GM19240 (cell line): ENCODE measurements at regions not wholly inside any gene's neighbourhood (a gene's known extent, or its start where the extent isn't known, plus 50 kb on each side); places are given as distances from the start of the nearest gene placed in this dataset.

Source experiments
- DNase-seq: peaks from one replicate; pipeline ENCODE4 v3.0.0; 2011; ENCODE audit warnings: low spot score; ENCODE audit not compliant: insufficient read length

- DNase-seq, result no peak
Measured at GRCh38 chr22:49088801-49089791, 738.6 kb downstream of the BRD1 start.

DNA sequence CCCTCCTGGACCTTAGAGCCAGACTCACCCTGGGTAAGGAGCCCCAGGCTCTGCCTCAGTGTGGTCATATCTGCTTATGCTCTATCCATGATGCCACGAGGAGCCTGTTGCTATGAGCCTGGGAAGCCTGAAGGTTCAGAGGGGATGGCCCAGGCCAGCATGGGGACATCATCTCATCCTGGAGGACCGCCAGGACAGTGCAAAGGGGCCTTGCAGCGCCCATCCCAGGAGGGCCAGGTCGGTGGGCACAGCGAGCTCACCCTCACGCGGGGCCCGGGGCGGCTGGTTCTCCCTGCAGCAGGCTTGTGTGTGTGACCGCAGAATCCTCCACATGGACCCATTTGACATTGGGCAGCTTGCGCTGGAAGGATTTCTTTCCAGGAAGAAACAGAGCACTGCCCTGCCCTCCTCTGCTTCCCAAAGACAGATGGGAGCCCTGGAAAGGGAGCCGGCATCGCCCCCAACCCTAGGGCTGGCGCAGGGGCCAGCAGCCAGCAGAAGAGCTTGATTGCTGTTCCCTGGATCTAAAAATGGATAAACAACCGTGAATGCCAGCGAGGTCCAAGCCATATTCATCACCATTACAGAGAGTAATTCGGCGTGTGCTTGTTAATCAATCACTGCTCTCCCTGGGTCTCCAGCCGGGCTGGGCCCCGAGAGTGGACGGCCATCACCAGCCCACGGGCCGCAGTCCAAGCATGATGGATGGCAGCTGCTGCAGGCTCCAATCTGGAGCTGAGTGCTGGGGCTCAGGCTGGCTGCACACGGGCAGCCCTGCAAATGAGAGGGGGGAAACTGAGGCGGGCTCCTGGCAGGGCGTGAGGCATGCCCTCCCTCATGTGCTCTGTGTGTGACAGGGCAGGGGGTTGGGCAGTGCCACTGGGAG, 739.7 kb downstream of the BRD1 start:
- no peak for DNase-seq

GRCh38 chr22:49087198-49087597, 740.5 kb downstream of the BRD1 start:
- DNase-seq, result no peak

DNA sequence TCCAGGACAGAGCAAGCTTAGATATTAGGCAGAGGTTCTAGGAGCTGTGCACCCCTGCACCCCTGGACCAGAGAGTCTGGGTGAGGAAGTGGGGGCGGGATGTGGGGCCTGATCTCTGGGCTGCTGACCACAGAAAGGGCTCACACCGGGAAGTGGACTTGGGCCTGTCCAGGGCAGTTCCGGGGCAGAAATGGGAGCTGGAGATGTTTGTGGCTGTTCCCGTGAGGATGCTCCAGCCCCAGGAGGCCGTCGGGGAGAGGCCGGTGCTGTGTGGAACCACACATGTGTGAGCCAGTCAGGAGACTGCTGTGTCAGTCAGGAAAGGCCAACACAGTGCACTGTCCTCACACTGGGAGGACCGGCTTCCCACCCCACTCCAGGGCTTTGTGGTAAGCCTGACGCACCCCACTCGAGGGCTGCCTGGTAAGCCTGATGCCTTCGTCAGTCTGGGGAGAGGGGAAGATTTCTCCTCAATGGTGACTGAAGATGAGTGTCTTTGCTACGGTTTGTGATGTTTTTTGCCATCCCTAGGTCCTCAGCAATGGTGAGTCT, 741.0 kb downstream of the BRD1 start:
- DNase-seq, result no peak

GRCh38 chr22:49086181-49086580, 741.5 kb downstream of the BRD1 start:
- no peak for DNase-seq

GRCh38 chr22:49084206-49084605, 743.5 kb downstream of the BRD1 start:
- DNase-seq, result no peak

GRCh38 chr22:49083607-49084006, 744.1 kb downstream of the BRD1 start:
- no peak for DNase-seq

DNA sequence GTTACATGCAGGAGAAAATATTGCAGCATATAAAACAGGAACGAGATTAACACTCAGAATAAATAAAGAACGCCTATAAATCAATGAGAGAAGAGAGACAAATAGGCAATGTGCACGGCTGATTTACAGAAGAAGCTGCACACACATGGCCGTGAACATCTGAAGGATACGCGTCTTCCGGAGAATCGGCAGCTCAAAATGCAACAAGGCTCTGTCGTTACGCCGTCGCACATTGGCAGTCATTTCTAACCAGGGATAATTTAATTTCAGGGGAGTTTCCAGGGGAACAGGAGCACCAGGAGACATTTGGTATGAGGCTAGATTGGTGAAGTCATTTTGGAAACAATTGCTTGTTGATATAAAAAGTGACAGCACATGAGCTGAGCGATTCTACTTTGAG, 745.2 kb downstream of the BRD1 start:
- no peak for DNase-seq

- DNase-seq, result no peak
Measured at GRCh38 chr22:49081926-49082325, 745.7 kb downstream of the BRD1 start.

GRCh38 chr22:49081261-49081666, 746.4 kb downstream of the BRD1 start:
- DNase-seq, result no peak

DNA sequence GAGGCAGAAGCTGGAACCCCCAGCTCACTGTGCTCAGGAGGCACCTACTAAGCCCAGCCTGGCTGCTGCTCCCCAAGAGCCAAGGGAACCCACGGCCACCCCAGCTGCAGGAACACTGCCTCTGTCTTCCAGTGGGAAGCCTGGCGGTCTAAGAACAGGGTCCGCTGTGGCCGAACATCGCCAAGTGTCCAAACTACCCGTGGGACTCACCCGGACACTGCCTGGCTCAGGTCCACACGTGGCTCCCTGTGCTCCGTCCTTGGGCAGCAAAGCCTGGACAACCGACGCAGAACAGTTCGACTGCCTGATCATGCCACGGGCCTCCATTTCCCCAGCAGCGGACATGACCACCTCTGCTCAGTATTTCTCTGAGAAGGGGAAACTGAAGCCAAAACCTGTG, 747.0 kb downstream of the BRD1 start:
- no peak for DNase-seq

GRCh38 chr22:49079743-49080500, 747.8 kb downstream of the BRD1 start:
- DNase-seq, result no peak

- no peak for DNase-seq
Measured at GRCh38 chr22:49079027-49079725, 748.5 kb downstream of the BRD1 start.

DNA sequence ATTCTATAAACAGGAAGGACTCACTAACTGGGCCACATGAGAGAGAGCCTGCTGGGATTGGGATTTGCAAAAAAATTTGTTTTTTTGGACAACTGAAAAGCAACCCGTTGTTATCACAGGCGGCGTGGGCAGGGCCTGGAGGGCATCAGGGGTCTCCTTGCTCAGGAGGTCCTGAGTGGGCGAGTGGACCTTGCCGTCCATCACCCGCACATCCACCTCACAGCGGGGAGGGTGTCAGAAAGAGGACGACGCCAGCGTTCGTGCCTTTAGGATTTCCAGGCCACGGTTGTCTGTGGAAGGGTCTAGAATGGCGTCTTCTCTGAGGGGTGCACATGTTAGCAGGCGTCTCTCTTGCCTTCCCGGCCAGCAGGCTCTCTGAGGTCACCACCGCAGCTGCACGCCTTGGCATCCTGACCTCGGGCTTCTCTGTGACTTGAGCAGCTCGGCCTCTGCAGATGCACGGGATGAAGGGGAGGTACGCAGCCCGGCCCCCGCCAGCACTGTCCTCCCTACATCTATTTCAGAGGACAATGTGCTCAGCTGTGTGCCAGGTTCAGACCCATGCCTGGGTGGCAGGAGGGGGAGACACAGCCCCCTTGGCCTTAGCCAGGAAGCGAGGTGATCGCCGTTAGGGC, 749.5 kb downstream of the BRD1 start:
- no peak for DNase-seq

DNA sequence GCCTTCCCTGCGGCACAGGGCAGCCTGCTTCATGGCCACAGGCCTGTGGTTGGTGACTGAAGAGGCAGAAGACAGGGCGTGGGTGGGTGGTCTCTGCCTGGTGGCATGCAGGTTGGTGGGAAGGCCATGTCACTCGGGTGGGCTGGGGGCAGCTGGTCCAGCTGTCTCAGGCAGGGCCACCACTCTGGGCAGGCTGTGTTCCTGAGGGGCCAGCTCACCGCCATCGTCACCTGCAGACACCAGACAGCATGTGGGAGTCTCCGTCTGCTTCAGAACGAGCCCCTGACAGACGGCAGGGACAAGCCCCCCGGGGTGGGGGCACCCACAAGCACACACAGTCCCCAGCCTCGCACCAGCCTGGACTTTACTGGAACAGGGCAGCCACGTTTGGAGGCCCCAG, 750.1 kb downstream of the BRD1 start:
- no peak for DNase-seq

GRCh38 chr22:49077036-49077393, 750.7 kb downstream of the BRD1 start:
- DNase-seq, result no peak

- no peak for DNase-seq
Measured at GRCh38 chr22:49076300-49077035, 751.2 kb downstream of the BRD1 start.

- no peak for DNase-seq
Measured at GRCh38 chr22:49075150-49075549, 752.5 kb downstream of the BRD1 start.

DNA sequence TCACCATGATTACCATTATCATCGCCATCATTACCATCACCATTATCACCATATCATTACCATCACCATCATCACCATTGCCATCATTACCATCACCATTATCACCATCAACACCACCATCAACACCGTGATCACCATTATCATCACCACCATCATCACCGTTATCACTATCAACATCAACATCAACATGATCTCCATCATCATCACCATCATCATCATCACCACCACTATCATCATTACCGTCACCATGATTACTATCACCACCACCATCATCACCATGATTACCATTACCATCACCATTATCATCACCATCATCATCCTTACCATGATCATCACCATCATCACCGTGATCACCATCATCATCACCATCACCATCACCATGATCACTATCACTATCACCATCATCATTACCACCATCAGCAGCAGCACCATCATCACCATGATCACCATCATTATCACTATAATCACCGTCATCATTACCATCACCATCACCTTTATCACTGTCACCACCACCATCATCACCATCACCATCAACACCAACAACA, 753.7 kb downstream of the BRD1 start:
- no peak for DNase-seq
